KBM-7 (cell line): ENCODE measurements at regions not wholly inside any gene's neighbourhood (a gene's known extent, or its start where the extent isn't known, plus 50 kb on each side); places are given as distances from the start of the nearest gene placed in this dataset.
"Not testable (repeated sequence)": the region's sequence is repeated elsewhere in the genome, so short reads cannot be mapped to it uniquely, and the experiment has no call there.

Experiments used
- DNase-seq: peaks from one replicate; pipeline ENCODE4 v3.0.0-alpha.2; 2015
- in situ Hi-C: fragments of 300-500 bp; cut with MboI; formaldehyde crosslinking; loops from 2 replicates; pipeline ENCODE4 v1.14.3; 2020; ENCODE audit warnings: low sequenced_read_pairs, low pct_unique_long_range_greater_than_20kb, mixed read lengths

DNA sequence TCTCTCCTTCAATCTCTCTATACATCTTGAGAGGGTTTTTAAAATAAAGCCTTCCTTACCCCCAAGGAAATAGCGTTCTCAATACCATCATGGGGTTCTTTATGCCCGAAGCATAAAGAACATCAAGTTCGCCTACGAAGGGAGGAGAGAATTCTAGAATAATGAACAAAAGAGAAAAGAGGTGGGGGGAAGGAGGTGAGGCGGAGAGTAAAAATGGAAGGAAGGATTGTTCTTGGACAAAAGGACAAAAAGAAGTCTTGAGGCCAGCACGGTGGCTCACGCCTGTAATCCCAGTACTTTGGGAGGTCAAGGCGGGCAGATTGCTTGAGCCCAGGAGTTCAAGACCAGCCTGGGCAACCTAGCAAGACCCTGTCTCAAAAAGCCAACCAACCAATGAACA is 319.8 kb upstream of the NCKAP5 start:
- in situ Hi-C loops = loop anchor here (25.0 kb wide), 2 partner anchors 349 to 549 kb away; no protein-coding TSS in a partner anchor
- DNase-seq = no peak

DNA sequence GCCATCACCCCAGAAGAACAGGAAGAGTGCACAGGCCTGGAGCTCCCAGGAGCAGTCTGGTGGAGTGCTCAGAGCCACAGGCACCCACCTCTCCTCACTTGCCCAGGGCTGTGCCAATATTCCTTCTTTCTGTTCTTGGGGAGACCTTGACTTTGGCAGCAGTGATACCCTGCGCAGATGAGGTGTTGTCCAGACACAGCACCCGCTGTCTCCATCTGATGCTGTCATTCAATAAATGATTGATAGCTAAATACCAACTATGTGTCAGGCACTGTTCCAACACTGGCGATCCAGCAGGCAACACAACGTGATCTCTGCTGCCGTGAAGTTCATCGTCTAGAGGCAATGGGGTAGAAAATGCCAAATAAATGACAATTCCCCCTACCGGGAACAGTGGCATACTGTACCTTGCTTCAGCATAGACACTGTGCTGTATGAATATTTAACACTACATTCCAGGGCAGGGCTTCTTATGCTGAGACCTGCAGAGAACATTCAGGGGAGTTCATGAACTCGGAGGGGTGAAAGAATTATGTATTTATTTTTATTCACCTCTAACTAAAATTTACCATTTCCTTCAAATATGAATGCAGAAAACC is 320.5 kb upstream of the NCKAP5 start:
- DNase-seq = no peak
- in situ Hi-C loops = loop anchor here (25.0 kb wide), 2 partner anchors 349 to 549 kb away; no protein-coding TSS in a partner anchor

DNA sequence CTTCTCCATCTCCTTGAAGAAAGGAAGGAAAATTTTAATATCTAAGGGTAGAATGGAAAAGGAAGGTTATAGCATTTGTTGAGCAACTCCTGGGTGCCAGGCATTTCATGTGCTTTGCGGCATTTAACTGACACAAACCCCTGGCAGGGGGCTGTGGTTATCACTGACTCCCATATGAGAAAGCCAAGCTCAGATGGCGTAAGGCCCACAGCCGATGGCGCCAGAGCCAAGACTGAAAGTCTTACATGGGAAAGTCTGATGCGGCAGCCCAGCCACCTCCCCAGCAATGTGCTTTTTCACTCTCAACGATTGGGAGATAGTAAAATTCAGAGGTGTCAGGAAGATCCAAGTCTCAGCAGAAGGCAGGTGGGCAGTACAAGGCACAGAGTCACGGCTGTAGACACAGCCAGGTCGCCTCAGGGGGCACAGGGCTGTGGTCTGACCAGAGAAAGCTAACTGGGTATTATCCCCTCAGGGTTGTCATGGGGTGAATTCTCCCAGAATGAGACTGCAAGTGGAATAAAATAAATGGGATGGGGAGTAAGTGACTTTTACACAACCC is 324.2 kb upstream of the NCKAP5 start:
- no peak for DNase-seq
- in situ Hi-C loops = loop anchor here (25.0 kb wide), 2 partner anchors 345 to 545 kb away; no protein-coding TSS in a partner anchor

DNA sequence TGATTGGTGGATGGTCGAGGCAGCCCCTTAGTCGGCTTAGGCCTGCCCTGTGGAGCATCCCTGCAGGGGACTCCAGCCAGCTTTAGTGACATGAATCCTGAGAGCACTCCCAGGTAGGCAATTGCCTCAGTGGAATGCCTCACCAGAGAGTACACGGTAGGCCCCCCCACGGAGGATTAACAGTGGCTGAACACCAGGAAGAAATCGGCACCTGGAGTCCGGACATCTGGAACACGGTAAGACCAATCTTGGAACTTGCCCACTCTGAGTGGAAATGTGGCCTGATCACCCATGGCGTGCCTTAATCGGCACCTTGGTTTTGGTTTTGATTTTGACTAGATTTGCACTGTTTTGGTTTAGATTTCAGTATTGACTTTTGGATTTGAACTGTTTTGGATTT is 326.2 kb upstream of the NCKAP5 start:
- in situ Hi-C loops = loop anchor here (25.0 kb wide), 2 partner anchors 343 to 543 kb away; no protein-coding TSS in a partner anchor

DNA sequence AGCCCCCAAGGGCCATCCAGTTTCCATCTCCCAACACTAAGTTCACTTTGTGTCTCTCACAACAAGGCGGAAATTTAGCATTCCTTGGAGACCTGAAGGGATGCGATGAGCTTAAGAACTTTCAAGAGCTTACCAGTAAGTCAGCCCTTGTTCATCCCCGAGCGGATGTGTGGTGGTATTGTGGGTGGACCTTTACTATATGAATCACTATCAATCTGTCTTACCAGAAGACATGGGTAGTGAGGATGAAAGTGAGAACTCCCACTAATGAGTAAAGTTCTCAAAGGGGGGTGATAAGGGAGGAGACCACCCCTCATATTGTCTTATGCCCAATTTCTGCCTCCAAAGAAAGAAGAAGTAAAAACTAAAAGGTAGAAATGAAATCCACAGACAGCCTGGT is 329.6 kb upstream of the NCKAP5 start:
- not testable (repeated sequence) for DNase-seq
- in situ Hi-C loops = loop anchor here (25.0 kb wide), 2 partner anchors 339 to 539 kb away; no protein-coding TSS in a partner anchor

More for the DNA sequence above, 326.2 kb upstream of the NCKAP5 start:
- DNase-seq = no peak

DNA sequence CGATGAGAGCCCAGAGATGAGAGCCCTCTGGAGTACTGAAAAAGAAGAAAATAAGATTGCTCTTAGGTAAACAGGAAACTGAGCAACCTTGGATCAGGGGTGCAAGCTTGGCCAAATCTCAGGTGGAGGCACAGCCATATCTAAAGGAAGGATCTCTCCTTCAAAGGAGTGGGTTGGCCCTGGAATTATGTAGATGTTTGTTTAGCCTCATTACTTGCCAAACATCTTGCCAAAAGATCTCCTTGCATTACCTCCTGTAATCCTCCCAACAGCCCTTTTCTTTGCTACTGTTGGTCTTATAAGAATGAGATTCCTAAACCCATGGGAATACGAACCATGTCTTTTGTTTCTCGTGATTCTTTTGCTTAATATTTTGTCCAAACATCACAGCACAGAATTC is 332.6 kb upstream of the NCKAP5 start:
- in situ Hi-C loops = no loop called here

DNA sequence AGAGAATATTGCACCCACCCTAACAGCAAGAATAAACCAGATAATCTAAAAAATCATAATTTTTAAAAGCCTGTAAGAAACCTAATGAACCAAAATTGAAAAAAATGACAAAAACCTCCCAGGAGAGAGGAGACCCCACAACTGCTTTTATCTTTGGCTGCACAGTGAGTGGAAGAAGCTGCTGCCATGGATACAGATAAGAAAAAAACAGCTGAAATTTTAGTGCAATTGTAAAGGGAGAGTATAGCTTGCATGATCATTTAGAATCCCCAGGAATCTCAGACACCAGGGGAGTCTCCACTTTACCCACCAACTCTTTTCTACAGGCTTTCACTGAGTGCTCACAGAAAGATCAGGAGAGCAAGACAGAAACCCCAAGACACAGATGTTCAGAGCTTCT is 338.1 kb upstream of the NCKAP5 start:
- no peak for DNase-seq
- in situ Hi-C loops = no loop called here

More for the DNA sequence above, 332.6 kb upstream of the NCKAP5 start:
- no peak for DNase-seq

DNA sequence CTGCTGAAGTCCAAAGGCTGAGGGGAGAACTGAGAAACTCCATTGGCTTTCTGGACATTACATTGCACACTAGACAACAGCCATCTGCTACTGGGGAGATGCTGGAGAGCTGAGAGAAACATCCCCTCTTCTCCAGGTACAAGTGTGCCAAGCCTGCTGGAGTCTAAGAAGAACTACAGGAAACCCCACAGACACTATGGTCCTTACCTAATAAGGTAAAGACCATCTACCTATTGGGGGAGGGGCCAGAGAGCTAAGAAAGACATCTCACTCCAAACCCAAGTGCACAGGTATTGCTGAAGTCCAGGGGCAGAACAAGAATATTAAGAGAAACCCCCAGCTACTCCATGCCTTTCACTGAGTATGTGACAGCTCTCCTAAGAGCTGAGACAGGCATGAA is 338.7 kb upstream of the NCKAP5 start:
- in situ Hi-C loops = no loop called here
- DNase-seq = no peak

DNA sequence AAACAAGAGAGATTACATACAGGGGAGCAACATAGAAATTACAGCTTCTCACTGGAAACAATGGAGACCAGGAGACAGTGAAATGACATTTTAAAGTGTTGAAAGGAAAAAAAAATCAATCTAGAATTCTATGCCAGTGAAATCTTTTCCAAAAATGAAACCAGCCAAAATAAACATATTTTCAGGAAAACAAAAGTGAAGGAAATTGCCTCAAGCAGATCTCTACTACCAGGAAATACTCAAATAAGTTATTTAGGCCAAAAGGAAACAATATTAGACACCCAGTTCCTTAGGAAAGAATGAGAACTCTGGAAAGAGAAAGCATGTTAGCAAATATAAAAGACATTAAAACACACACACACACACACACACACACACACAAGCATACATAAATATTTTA is 339.9 kb upstream of the NCKAP5 start:
- DNase-seq = no peak
- in situ Hi-C loops = no loop called here

DNA sequence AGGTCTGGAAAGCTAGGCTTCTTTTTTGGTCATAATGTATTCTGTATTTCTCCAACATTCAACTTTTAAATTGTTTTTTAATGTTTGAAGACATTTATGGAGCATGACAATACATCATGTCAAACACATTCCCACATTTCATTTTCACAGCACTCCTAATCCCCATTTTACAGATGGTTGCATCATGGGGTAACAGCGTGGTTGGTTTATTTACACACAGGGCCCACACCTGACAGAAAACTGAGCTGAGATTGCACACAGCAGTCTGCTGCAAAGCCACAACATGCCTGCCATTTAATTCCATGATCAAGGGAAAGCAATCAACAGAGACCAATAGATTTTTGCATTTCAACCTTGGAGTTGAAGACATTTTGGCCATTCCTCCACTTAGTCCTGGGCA is 335.7 kb upstream of the MGAT5 start:
- DNase-seq = no peak
- in situ Hi-C loops = no loop called here

DNA sequence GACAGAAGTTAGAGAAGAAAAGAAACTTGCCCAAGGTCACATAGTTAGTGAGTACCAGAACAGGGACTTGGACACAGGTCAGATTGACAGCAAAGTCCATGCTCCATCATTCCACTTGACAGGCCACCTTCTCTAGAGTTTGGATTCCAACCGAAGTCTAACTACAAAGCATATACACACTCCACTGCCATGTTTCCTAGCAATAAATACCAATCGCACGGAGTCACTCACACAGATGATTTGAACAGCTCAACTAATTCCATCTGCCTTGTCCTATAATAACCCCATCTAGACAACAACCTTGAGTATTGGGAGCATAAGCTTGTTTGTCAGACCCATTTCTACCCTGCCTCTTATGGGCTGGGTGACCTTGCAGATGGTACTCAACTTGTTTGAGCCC is 334.6 kb upstream of the MGAT5 start:
- no peak for DNase-seq
- in situ Hi-C loops = no loop called here

DNA sequence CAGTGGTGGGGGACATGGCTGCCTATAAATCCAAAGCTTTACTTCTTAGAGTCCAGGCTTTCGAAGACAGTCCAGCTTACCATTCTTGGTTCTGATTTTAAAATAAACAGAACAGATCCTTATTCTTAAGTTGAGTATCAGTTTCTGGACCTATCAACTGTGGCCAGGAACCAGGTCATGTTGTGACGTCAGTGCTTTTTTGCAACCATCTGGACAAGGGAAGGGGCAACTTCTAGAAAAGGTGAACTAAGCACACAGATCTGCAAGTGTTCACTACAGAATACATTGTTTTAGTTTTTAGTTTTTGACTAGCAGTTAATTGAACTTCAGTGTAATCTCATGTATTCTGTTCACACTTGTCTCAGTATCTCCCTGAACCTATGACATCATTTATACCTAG is 326.0 kb upstream of the MGAT5 start:
- no peak for DNase-seq
- in situ Hi-C loops = no loop called here

DNA sequence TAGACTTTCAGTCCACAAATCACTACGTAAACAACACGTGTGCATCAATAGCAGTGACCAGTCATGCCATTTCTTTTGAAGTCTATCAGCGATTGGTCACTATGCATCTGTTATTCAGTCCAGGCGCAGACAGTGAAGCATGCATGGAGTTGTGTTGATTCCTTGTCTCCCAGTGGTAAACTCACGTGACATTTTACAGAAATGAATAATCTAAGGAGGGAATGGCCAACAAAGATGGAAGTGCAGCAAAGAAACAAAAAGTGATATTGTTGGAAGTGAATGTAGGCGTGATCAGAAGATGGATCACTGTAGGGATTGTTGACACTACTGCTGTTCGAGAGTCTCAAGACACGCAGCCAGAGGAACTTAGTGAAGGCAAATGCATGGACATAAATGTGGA is 317.8 kb upstream of the MGAT5 start:
- in situ Hi-C loops = no loop called here
- DNase-seq = no peak

DNA sequence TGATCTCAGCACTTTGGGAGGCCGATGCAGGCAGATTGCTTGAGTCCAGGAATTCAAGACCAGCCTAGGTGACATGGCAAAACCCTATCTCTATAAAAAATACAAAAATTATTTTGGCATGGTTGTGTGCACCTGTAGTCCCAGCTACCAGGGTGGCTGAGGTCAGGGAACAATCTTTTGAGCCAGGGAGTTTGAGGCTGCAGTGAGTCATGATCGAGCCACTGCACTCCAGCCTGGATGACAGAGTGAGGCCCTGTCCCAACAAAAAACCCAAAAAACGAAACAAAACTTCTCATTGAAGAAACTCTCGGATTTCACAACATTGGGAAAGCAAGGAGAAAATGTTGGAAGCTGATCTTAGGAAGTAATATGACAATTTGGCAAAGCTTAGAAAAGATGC is 317.3 kb upstream of the MGAT5 start:
- in situ Hi-C loops = no loop called here

DNA sequence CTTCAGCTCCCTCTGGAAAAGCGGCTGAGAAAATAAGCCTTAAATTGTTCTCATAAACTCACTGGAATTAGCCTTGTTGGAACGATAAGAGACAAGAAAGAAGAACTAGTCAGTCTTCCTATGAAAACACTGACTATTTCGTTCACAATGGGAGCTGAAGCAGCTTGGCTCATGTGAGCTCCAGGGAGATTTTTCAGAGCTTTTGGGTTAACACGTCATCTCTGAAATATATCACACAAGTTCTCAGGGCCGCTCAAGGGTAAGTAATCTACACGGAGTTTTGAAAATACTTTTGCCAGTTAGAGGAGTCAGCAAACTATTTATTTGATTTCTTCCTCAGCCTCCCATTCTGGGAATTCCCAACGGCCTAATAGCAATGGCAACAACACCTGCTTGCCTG is 316.2 kb upstream of the MGAT5 start:
- in situ Hi-C loops = no loop called here
- DNase-seq = no peak

More for the DNA sequence above, 317.3 kb upstream of the MGAT5 start:
- no peak for DNase-seq

DNA sequence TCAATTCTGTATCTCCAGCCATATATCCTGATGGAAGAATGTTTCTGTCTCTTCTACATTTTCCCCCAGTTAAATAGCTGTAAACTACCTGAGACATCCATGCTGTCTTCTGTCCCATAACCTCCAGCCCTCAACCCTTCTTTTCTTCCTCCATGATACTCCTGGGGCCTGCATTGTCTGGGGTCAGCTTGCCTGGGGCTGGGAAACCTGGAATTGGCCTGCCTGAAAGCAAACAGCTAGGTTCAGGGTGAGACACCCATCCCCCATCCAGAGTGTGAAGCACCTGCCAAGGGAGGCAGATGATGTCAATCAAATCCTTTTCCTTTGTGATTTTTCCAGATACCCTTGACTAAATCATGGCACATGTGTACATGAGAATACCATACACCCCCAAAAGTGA is 313.7 kb upstream of the MGAT5 start:
- no peak for DNase-seq
- in situ Hi-C loops = no loop called here

DNA sequence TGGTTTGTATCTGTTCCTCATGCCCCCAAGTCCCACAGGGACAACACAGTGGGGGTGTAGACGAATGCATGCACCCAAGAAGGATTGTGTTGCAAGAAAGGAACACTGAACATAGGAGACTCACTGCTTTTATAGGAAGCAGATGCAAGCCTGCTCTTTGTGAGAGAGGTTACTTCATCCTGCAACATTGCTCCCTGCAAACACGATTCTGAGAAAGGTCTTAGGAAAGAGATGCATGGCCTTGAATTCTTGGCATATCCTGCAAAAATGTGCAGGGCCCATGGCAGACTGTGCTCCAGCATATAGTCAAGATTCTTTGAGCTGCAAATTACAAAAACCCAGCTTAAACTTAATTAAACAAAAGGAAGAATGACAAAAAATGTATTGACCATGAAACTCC is 312.2 kb upstream of the MGAT5 start:
- in situ Hi-C loops = no loop called here
- DNase-seq = no peak

DNA sequence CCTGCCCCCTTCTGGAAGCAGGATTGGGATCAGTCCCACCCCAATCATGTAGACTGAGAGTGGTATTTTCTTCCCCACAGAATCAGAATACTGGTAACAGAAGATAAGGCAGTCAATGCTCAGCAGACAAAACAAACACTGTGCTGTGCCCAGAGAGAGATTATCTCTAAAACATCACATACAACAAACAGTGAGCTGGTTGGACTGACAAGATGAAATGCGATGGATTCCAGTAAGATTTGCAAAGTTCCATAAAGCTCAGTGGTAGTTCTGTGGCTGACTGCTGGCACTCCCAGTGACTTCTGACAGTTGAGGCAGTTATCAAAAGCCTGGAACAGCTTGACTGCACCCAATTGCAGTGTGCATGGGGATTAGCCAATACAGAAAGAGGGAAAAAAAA is 311.5 kb upstream of the MGAT5 start:
- DNase-seq = no peak

DNA sequence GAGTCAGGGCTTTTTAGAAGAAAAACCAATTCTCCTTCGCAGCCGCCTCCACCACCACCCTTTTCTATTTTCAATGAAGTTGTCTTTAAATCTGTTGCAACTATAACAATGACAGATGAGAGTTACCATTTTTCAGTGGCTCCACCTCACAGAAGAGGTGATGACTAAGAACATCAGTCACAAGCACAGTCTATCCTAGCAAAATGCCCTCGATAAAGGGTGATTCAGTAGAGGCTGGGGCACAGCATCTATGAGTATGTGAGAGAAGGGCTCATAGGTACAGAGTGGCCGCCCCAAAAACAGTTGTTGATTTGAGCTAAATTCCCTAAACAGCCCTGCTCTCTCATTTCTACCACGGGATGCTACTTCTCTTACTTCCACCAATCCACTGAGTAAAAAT is 310.8 kb upstream of the MGAT5 start:
- in situ Hi-C loops = no loop called here
- no peak for DNase-seq

More for the DNA sequence above, 311.5 kb upstream of the MGAT5 start:
- in situ Hi-C loops = no loop called here

DNA sequence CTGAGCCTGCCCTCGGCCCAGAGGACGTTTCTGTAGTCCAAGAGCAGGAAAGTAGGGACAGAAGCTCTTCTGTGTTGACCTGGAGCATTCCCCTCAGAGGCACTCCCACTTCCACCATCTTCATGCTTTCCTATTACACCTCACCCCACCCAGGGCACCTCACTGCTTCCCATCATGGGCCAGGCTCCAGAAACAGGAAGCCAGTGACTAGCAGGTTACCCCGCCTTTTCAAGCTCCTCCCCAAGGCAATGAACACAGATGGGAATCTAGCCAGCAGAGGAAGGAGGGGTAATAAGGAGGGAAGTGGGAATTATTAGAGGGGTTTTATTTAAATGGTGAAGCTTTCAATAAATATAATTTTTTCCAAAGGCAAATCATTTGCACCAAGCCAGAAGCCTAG is 308.8 kb upstream of the MGAT5 start:
- DNase-seq = no peak
- in situ Hi-C loops = no loop called here

DNA sequence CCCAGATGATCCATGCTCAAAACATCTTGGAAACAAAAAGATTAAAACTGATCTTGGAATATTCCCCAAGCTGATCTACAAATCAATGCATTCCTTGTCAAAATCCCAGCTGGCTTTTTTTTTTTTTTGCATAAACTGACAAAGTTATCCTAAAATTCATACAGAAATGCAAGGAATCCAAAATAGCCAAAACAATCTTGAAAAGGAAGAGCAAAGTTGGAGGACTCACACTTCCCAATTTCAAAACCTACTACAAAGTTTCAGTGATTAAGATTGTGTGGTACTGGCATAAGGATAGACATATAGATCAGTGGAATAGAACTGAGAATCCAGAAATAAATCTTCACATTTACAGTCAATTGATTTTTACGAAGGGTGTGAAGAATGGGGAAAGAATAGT is 306.8 kb upstream of the MGAT5 start:
- in situ Hi-C loops = no loop called here
- DNase-seq = no peak
